ENCODE measurements at regions not wholly inside any gene's neighbourhood (a gene's known extent, or its start where the extent isn't known, plus 50 kb on each side); places are given as distances from the start of the nearest gene placed in this dataset.
A peak's percentile ranks its signal among the peaks of the same experiment; 100 is the strongest.

- TF ChIP-seq FIP1L1 (IDR thresholded peaks at IDR 0.05; ENCODE audit: borderline replicate concordance, insufficient read depth, low read depth, low read length) (no peak), ZNF776 (CRISPR knock-in tag; IDR thresholded peaks at IDR 0.05) (no peak), ZBTB1 (CRISPR knock-in tag; IDR thresholded peaks at IDR 0.05; ENCODE audit: borderline replicate concordance) (no peak), NAIF1 (CRISPR knock-in tag; IDR thresholded peaks at IDR 0.05; ENCODE audit: borderline replicate concordance) (no peak), ATM (IDR thresholded peaks at IDR 0.05; ENCODE audit: borderline replicate concordance) (no peak), ZNF569 (CRISPR knock-in tag; IDR thresholded peaks at IDR 0.05; ENCODE audit: borderline replicate concordance) (no peak), ATAD3A (CRISPR knock-in tag; IDR thresholded peaks at IDR 0.05) (no peak), ZNF7 (CRISPR knock-in tag; IDR thresholded peaks at IDR 0.05) (no peak), ZNF24 (IDR thresholded peaks at IDR 0.05) (no peak), HDAC2 (CRISPR knock-in tag; IDR thresholded peaks at IDR 0.05) (no peak), ZBTB3 (CRISPR knock-in tag; IDR thresholded peaks at IDR 0.05; ENCODE audit: borderline replicate concordance, low read depth) (no peak)
- no peaks in the 10 kb centered on the region for H3K27me3 ChIP-seq (ENCODE audit: control insufficient read depth in 1 of 2, insufficient read depth in 2 of 2, low read length in 2 of 2)
- no peaks in the 10 kb centered on the region for H3K36me3 ChIP-seq (replicated peaks in 1 of 2; ENCODE audit: control insufficient read depth in 1 of 2, insufficient read depth in 2 of 2, low read length in 2 of 2)
- no peaks in the 10 kb centered on the region for H3K79me2 ChIP-seq (ENCODE audit: insufficient read depth, low read length)
- DNase-seq (ENCODE audit: low spot score) = no peak
- no peak overlapping the region for H3K27ac ChIP-seq (ENCODE audit: extremely low read length, insufficient read depth, low read length)
- ATAC-seq = no peak
- no peaks in the 10 kb centered on the region for H3K4me1 ChIP-seq (ENCODE audit: insufficient read depth, low read length)
- H3K9me3 ChIP-seq (ENCODE audit: low read length) = peaks cover 23% of the 10 kb centered on the region
- H3K4me2 ChIP-seq (ENCODE audit: low read depth, low read length) = no peak overlapping the region
- POLR2A ChIA-PET = no interaction called here
- no peak overlapping the region for H3K9ac ChIP-seq (ENCODE audit: insufficient read depth, low read depth, low read length)
- no peaks in the 10 kb centered on the region for H4K20me1 ChIP-seq (ENCODE audit: insufficient read depth, low read length)
- CTCF ChIA-PET (ENCODE audit: low intra/inter-chr PET ratio, low total read pairs) = no interaction called here
- no peak overlapping the region for H2AFZ ChIP-seq (ENCODE audit: low read length)
- no TSS peak for BruUV-seq (replicated peaks)
- H3K4me3 ChIP-seq (replicated peaks in 1 of 3; ENCODE audit: insufficient read depth in 1 of 3, low read depth in 2 of 3, low read length in 3 of 3) = no peak overlapping the region
- in situ Hi-C loops (cut with HindIII; ENCODE audit: extremely low pct_ligation_motif_present, low pct_unique_long_range_greater_than_20kb) (no loop called here), intact Hi-C loops (cut with micrococcal nuclease; ENCODE audit: unreplicated experiment) (no loop called here)
- peak; percentile 47 for FAIRE-seq
These were observed 233.9 kb downstream of the CHIC2 start for GRCh38 chr4:53830511-53830910.
